Caco-2 (cell line): ENCODE measurements at regions not wholly inside any gene's neighbourhood (a gene's known extent, or its start where the extent isn't known, plus 50 kb on each side); places are given as distances from the start of the nearest gene placed in this dataset.

Experiments
- BruUV-seq: library from RNA; stranded (reverse); fragments of 400-500 nt; replicated peaks from 2 replicates; lab custom pipeline; 2021; lab: Mats Ljungman, UMichigan
- CTCF ChIA-PET: fragments of 300-600 bp; sonication (Branson Sonifier 250); formaldehyde crosslinking; loops from one replicate; lab custom pipeline; 2022; ENCODE audit warnings: antibody characterized with exemption; lab: Charles Lee
- POLR2A ChIA-PET: fragments of 300-600 bp; sonication (Branson Sonifier 250); formaldehyde crosslinking; loops from one replicate; lab custom pipeline; 2022; ENCODE audit warnings: antibody characterized with exemption; lab: Charles Lee
- DNase-seq, 2 experiments: peaks; one replicate each; pipeline versions ENCODE4 v3.0.0 to v3.0.0-alpha.2; 2020 to 2022
- H3K27me3 ChIP-seq: replicated peaks from 2 replicates; pipeline ENCODE4 v1.6.0; 2011; ENCODE audit warnings: low read length; ENCODE audit not compliant: control insufficient read depth, insufficient read depth
- H3K36me3 ChIP-seq: 2 replicates; pipeline ENCODE4 v1.5.1; 2011; ENCODE audit warnings: low read length; ENCODE audit not compliant: control insufficient read depth, insufficient read depth
- H3K4me1 ChIP-seq: fragments of 250-450 bp; sonication (Bioruptor Pico); 2 replicates; pipeline ENCODE4 v1.5.1; 2020; ENCODE audit warnings: mild to moderate bottlenecking
- H3K4me3 ChIP-seq: 2 replicates; pipeline ENCODE4 v1.5.1; 2011; ENCODE audit warnings: low read depth, mild to moderate bottlenecking, control low read depth, low read length
- H3K9me3 ChIP-seq: fragments of 250-450 bp; sonication (Bioruptor Pico); 2 replicates; pipeline ENCODE4 v1.5.1; 2020; ENCODE audit warnings: mild to moderate bottlenecking, moderate library complexity
- H3K27ac Mint-ChIP-seq: one replicate; pipeline ENCODE4 v1.8.0; 2022; ENCODE audit warnings: mixed read lengths; ENCODE audit not compliant: unreplicated experiment
- H3K27me3 Mint-ChIP-seq: one replicate; pipeline ENCODE4 v1.8.0; 2022; ENCODE audit warnings: mixed read lengths; ENCODE audit not compliant: insufficient read depth, unreplicated experiment
- H3K36me3 Mint-ChIP-seq: one replicate; pipeline ENCODE4 v1.8.0; 2022; ENCODE audit warnings: mild to moderate bottlenecking, mixed read lengths; ENCODE audit not compliant: insufficient read depth, unreplicated experiment
- H3K4me1 Mint-ChIP-seq: one replicate; pipeline ENCODE4 v1.8.0; 2022; ENCODE audit warnings: low read depth, mixed read lengths; ENCODE audit not compliant: unreplicated experiment
- H3K4me3 Mint-ChIP-seq: one replicate; pipeline ENCODE4 v1.8.0; 2022; ENCODE audit warnings: mild to moderate bottlenecking, moderate library complexity, mixed read lengths; ENCODE audit not compliant: unreplicated experiment
- H3K9me3 Mint-ChIP-seq: one replicate; pipeline ENCODE4 v1.8.0; 2022; ENCODE audit warnings: mixed read lengths; ENCODE audit not compliant: unreplicated experiment
- CTCF ChIP-seq, 2 experiments: fragments of 200-600 bp in 1 of 2; IDR thresholded peaks; 1 replicate in 1 of 2; 2 replicates in 1 of 2; pipeline versions ENCODE4 v1.5.1 to v1.8.0; 2011 to 2022; ENCODE audit warnings: antibody characterized with exemption in 1 of 2, control low read depth in 1 of 2, inconsistent platforms in 1 of 2, low read depth in 1 of 2, low read length in 1 of 2, mild to moderate bottlenecking in 1 of 2, moderate library complexity in 1 of 2; ENCODE audit not compliant: insufficient read depth in 1 of 2, severe bottlenecking in 1 of 2, unreplicated experiment in 1 of 2
- intact Hi-C: fragments of 100-400 bp; cut with micrococcal nuclease; formaldehyde crosslinking; loops from one replicate; pipeline ENCODE4 v1.10.0; 2022; ENCODE audit not compliant: unreplicated experiment

GRCh38 chr4:30667919-30668318, 52.2 kb upstream of the PCDH7 start:
- intact Hi-C loops: no loop called here
- no peaks in the 10 kb centered on the region for H3K9me3 ChIP-seq
- CTCF ChIA-PET: no interaction called here
- no TSS peak for BruUV-seq
- Mint-ChIP-seq H3K4me3 (no peak overlapping the region), H3K9me3 (peaks cover 16% of the 10 kb centered on the region), H3K4me1 (peaks cover 19% of the 10 kb centered on the region), H3K27ac (no peak overlapping the region), H3K36me3 (no peaks in the 10 kb centered on the region), H3K27me3 (no peaks in the 10 kb centered on the region)
- peaks cover 9% of the 10 kb centered on the region for H3K4me1 ChIP-seq
- POLR2A ChIA-PET: no interaction called here
- TF ChIP-seq CTCF (IDR thresholded peaks at IDR 0.05; ENCODE audit: insufficient read depth in 1 of 2, low read depth in 1 of 2, low read length in 1 of 2, severe bottlenecking in 1 of 2, unreplicated experiment in 1 of 2): no peak
- no peak for DNase-seq
- no peak overlapping the region for H3K4me3 ChIP-seq
- H3K36me3 ChIP-seq: no peaks in the 10 kb centered on the region
- H3K27me3 ChIP-seq: no peaks in the 10 kb centered on the region

- Histone ChIP-seq H3K36me3 (no peaks in the 10 kb centered on the region), H3K4me3 (no peak overlapping the region), H3K27me3 (no peaks in the 10 kb centered on the region), H3K9me3 (no peaks in the 10 kb centered on the region), H3K4me1 (no peaks in the 10 kb centered on the region)
- no TSS peak for BruUV-seq
- Mint-ChIP-seq H3K27me3 (no peaks in the 10 kb centered on the region), H3K9me3 (peaks cover 16% of the 10 kb centered on the region), H3K4me3 (no peak overlapping the region), H3K36me3 (no peaks in the 10 kb centered on the region), H3K4me1 (peaks cover 12% of the 10 kb centered on the region), H3K27ac (no peak overlapping the region)
- POLR2A ChIA-PET: no interaction called here
- no peak for TF ChIP-seq CTCF (IDR thresholded peaks at IDR 0.05; ENCODE audit: insufficient read depth in 1 of 2, low read depth in 1 of 2, low read length in 1 of 2, severe bottlenecking in 1 of 2, unreplicated experiment in 1 of 2)
- intact Hi-C loops: no loop called here
- CTCF ChIA-PET: no interaction called here
- DNase-seq: no peak
Measured at GRCh38 chr4:30670206-30670605, 50.0 kb upstream of the PCDH7 start.
